ENCODE measurements at regions not wholly inside any gene's neighbourhood (a gene's known extent, or its start where the extent isn't known, plus 50 kb on each side); places are given as distances from the start of the nearest gene placed in this dataset.

DNA sequence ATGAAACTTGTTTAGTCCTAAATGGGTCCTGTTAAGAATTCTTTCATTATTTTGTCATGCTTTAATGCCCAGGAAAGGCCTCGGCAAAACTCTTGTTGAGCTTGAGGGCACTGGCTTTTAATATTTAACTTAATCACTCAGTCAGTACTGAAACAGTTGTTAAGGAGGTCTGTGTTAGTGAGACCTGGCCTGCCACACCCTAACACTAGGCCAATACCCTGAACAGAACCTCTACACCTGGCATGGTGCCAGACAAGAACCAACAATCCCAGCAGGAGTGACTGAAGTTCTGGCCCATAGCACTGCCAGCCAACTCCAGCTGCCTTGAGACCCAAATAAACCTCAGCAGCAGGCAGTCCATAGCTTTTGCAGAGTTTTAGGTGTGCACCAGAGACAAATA, 85.7 kb upstream of the ITM2A start:
- no TSS peak for BruUV-seq (replicated peaks)
- intact Hi-C loops (cut with micrococcal nuclease): no loop called here

DNA sequence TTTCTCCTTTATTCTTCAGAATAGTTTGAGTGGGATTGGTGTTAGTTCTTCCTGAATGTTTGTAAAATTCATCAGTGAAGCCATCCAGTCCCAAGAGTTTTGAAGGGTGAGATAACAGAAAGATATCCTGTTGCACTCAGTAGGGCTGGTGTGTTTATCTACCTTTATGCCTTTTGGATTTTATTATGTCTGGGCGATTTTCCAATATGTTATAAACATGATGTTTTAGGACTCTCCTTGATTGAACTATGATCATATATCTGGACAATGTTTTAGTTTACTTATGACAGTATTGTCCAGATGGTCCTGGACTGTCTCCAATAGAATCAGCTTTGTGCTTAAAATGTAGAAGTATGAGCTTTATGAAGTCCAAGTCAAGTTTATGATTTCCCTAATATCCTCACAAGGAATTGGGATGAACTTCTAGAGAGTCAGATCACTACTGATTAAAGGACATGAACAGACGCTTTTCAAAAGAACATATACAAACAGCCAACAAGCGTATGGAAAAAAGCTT, 77.6 kb upstream of the ITM2A start:
- Histone ChIP-seq H3K9me2 (replicated peaks; ENCODE audit: low read length) (no peaks in the 10 kb centered on the region), H3K4me1 (ENCODE audit: insufficient read depth, low read length) (no peaks in the 10 kb centered on the region), H3K79me2 (ENCODE audit: low read length) (no peaks in the 10 kb centered on the region), H3K36me3 (ENCODE audit: low read depth, low read length) (no peaks in the 10 kb centered on the region), H2AFZ (ENCODE audit: low read length) (no peak overlapping the region), H3K27me3 (ENCODE audit: low read length) (no peaks in the 10 kb centered on the region), H3K4me2 (ENCODE audit: low read length) (no peak overlapping the region), H3K9me3 (ENCODE audit: low read length) (no peaks in the 10 kb centered on the region), H4K20me1 (ENCODE audit: low read length) (no peaks in the 10 kb centered on the region), H3K4me3 (ENCODE audit: low read length) (no peak overlapping the region), H3K27ac (ENCODE audit: low read length) (no peak overlapping the region), H3F3A (ENCODE audit: low read length, unreplicated experiment) (no peaks in the 10 kb centered on the region), H3K9ac (ENCODE audit: low read length) (no peak overlapping the region)
- intact Hi-C loops (cut with micrococcal nuclease): no loop called here
- ChIA-PET CTCF (no interaction called here), POLR2A (ENCODE audit: unreplicated experiment) (no interaction called here)
- ATAC-seq (no peak), DNase-seq (no peak)
- TF ChIP-seq EZH2phosphoT487 (IDR thresholded peaks at IDR 0.05; ENCODE audit: borderline replicate concordance, low read length) (no peak), EZH2 (IDR thresholded peaks at IDR 0.05; ENCODE audit: low read length, unreplicated experiment) (no peak)
- TF ChIP-seq, protein P1, sequence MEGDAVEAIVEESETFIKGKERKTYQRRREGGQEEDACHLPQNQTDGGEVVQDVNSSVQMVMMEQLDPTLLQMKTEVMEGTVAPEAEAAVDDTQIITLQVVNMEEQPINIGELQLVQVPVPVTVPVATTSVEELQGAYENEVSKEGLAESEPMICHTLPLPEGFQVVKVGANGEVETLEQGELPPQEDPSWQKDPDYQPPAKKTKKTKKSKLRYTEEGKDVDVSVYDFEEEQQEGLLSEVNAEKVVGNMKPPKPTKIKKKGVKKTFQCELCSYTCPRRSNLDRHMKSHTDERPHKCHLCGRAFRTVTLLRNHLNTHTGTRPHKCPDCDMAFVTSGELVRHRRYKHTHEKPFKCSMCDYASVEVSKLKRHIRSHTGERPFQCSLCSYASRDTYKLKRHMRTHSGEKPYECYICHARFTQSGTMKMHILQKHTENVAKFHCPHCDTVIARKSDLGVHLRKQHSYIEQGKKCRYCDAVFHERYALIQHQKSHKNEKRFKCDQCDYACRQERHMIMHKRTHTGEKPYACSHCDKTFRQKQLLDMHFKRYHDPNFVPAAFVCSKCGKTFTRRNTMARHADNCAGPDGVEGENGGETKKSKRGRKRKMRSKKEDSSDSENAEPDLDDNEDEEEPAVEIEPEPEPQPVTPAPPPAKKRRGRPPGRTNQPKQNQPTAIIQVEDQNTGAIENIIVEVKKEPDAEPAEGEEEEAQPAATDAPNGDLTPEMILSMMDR (conservative IDR thresholded peaks at IDR 0.05; ENCODE audit: low read depth, low read length): no peak
- no TSS peak for BruUV-seq (replicated peaks)

More for the DNA sequence above, 85.7 kb upstream of the ITM2A start:
- TF ChIP-seq EZH2 (IDR thresholded peaks at IDR 0.05; ENCODE audit: low read length, unreplicated experiment) (no peak), EZH2phosphoT487 (IDR thresholded peaks at IDR 0.05; ENCODE audit: borderline replicate concordance, low read length) (no peak)
- TF ChIP-seq, protein P1 (conservative IDR thresholded peaks at IDR 0.05; ENCODE audit: low read depth, low read length): no peak
- Histone ChIP-seq H3K4me1 (ENCODE audit: insufficient read depth, low read length) (no peaks in the 10 kb centered on the region), H3K27me3 (ENCODE audit: low read length) (no peaks in the 10 kb centered on the region), H2AFZ (ENCODE audit: low read length) (no peak overlapping the region), H3K79me2 (ENCODE audit: low read length) (no peaks in the 10 kb centered on the region), H4K20me1 (ENCODE audit: low read length) (no peaks in the 10 kb centered on the region), H3K36me3 (ENCODE audit: low read depth, low read length) (no peaks in the 10 kb centered on the region), H3K27ac (ENCODE audit: low read length) (no peak overlapping the region), H3K9me2 (replicated peaks; ENCODE audit: low read length) (no peaks in the 10 kb centered on the region), H3F3A (ENCODE audit: low read length, unreplicated experiment) (no peaks in the 10 kb centered on the region), H3K9me3 (ENCODE audit: low read length) (no peaks in the 10 kb centered on the region), H3K9ac (ENCODE audit: low read length) (no peak overlapping the region), H3K4me2 (ENCODE audit: low read length) (no peak overlapping the region), H3K4me3 (ENCODE audit: low read length) (no peak overlapping the region)
- DNase-seq: no peak
- no peak for ATAC-seq
- CTCF ChIA-PET: no interaction called here
- POLR2A ChIA-PET (ENCODE audit: unreplicated experiment): no interaction called here

GRCh38 chrX:79443121-79443520, 76.0 kb upstream of the ITM2A start:
- Histone ChIP-seq H3K9me3 (ENCODE audit: low read length) (no peaks in the 10 kb centered on the region), H4K20me1 (ENCODE audit: low read length) (no peaks in the 10 kb centered on the region), H3K4me2 (ENCODE audit: low read length) (no peak overlapping the region), H3K27me3 (ENCODE audit: low read length) (no peaks in the 10 kb centered on the region), H3K4me1 (ENCODE audit: insufficient read depth, low read length) (no peaks in the 10 kb centered on the region), H3K9ac (ENCODE audit: low read length) (no peak overlapping the region), H3F3A (ENCODE audit: low read length, unreplicated experiment) (no peaks in the 10 kb centered on the region), H3K36me3 (ENCODE audit: low read depth, low read length) (no peaks in the 10 kb centered on the region), H3K4me3 (ENCODE audit: low read length) (no peak overlapping the region), H3K9me2 (replicated peaks; ENCODE audit: low read length) (no peaks in the 10 kb centered on the region), H2AFZ (ENCODE audit: low read length) (no peak overlapping the region), H3K79me2 (ENCODE audit: low read length) (no peaks in the 10 kb centered on the region), H3K27ac (ENCODE audit: low read length) (no peak overlapping the region)
- intact Hi-C loops (cut with micrococcal nuclease): no loop called here
- ChIA-PET POLR2A (ENCODE audit: unreplicated experiment) (no interaction called here), CTCF (no interaction called here)
- TF ChIP-seq EZH2phosphoT487 (IDR thresholded peaks at IDR 0.05; ENCODE audit: borderline replicate concordance, low read length): no peak
- TF ChIP-seq, protein P1 (conservative IDR thresholded peaks at IDR 0.05; ENCODE audit: low read depth, low read length): no peak
- no peak for TF ChIP-seq EZH2 (IDR thresholded peaks at IDR 0.05; ENCODE audit: low read length, unreplicated experiment)
- ATAC-seq (no peak), DNase-seq (no peak)
- BruUV-seq (replicated peaks): no TSS peak
